ENCODE measurements at regions not wholly inside any gene's neighbourhood (a gene's known extent, or its start where the extent isn't known, plus 50 kb on each side); places are given as distances from the start of the nearest gene placed in this dataset.

DNA sequence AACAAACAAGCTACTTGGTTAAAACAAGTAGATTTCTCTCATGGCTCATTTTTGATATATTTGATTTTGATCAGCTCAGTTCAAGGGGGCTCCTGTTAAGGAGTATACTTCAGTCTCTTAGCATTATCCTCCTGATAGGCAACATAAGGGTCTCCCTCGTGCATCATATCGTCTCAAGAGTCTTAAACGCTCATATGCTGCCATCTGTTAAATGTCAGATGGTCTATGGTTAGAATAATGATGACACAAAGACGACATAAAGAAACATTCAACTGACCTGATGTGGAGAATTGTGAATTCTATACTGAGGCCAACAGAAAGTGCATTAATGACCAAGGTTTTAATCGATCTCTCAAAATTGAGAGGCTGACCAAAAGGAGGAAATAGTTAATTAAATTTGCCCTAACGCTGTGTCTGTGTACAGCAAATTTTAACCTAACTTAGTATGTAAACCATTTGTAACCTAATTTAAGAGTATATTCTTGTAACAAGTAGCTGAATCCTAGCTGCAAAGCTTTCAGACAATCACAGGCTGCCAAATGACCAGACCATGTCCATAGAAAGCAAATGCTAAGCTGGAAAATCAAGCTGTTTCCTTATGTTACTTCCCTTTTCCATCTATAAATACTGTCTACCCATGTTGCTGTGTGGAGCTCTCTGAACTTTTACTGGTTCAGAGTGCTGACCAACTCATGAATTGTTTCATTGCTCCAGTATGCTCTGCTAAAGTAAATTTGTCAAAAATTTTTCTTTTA is 1688.5 kb downstream of the GRIK2 start:
- no peaks in the 10 kb centered on the region for H3K9me3 ChIP-seq (replicated peaks in 1 of 3)
- TF ChIP-seq, protein P1, sequence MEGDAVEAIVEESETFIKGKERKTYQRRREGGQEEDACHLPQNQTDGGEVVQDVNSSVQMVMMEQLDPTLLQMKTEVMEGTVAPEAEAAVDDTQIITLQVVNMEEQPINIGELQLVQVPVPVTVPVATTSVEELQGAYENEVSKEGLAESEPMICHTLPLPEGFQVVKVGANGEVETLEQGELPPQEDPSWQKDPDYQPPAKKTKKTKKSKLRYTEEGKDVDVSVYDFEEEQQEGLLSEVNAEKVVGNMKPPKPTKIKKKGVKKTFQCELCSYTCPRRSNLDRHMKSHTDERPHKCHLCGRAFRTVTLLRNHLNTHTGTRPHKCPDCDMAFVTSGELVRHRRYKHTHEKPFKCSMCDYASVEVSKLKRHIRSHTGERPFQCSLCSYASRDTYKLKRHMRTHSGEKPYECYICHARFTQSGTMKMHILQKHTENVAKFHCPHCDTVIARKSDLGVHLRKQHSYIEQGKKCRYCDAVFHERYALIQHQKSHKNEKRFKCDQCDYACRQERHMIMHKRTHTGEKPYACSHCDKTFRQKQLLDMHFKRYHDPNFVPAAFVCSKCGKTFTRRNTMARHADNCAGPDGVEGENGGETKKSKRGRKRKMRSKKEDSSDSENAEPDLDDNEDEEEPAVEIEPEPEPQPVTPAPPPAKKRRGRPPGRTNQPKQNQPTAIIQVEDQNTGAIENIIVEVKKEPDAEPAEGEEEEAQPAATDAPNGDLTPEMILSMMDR (IDR thresholded peaks at IDR 0.05): no peak
- no peak for TF ChIP-seq POLR2A (IDR thresholded peaks at IDR 0.05)
- no peak for DNase-seq
- H3K27me3 ChIP-seq: no peaks in the 10 kb centered on the region
- H3K4me1 ChIP-seq (replicated peaks in 1 of 2): no peaks in the 10 kb centered on the region
- no peak overlapping the region for H3K27ac ChIP-seq
- no peaks in the 10 kb centered on the region for H3K36me3 ChIP-seq (replicated peaks in 1 of 2)
- WGBS, 4 donors: 57 to 62% (median 61%) methylated on average over 6 of the region's 6 CpGs
- H3K4me3 ChIP-seq: no peak overlapping the region
- intact Hi-C loops (cut with DNase I): no loop called here

GRCh38 chr6:103081126-103081525 is 1687.6 kb downstream of the GRIK2 start:
- intact Hi-C loops (cut with DNase I): no loop called here
- WGBS, 4 donors: 73 to 90% (median 84%) methylated on average over 1 of the region's 1 CpG
- Histone ChIP-seq H3K4me3 (no peak overlapping the region), H3K27ac (no peak overlapping the region), H3K27me3 (no peaks in the 10 kb centered on the region), H3K36me3 (replicated peaks in 1 of 2) (no peaks in the 10 kb centered on the region), H3K4me1 (replicated peaks in 1 of 2) (no peaks in the 10 kb centered on the region), H3K9me3 (replicated peaks in 1 of 3) (no peaks in the 10 kb centered on the region)
- no peak for DNase-seq
- TF ChIP-seq POLR2A (IDR thresholded peaks at IDR 0.05): no peak
- TF ChIP-seq, protein P1 (IDR thresholded peaks at IDR 0.05): no peak

DNA sequence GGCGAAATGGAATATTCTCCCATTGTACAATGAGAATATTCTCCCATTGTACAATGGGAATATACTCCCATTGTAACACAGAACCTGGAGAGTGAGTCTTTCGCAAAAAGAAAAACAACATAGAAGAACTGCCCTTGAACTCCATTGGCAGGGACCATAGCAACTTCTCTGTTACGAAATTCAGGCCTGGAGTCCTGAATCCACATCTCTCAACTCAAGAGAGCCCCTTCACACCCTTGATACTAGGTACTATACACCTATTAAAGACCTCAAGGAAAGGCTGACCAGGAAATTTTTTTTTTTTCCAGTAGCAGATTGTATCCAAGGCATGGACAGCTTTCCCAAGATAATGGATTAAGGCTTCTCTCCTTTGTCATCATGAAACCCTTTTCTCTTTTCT is 1687.0 kb downstream of the GRIK2 start:
- intact Hi-C loops (cut with DNase I): no loop called here
- TF ChIP-seq, protein P1 (IDR thresholded peaks at IDR 0.05): no peak
- no peak for TF ChIP-seq POLR2A (IDR thresholded peaks at IDR 0.05)
- no peak for DNase-seq
- whole genome bisulfite sequencing, 4 donors: 62 to 76% (median 73%) methylated on average over 3 of the region's 3 CpGs
- H3K4me3 ChIP-seq: no peak overlapping the region
- H3K27me3 ChIP-seq: no peaks in the 10 kb centered on the region
- H3K4me1 ChIP-seq (replicated peaks in 1 of 2): no peaks in the 10 kb centered on the region
- H3K36me3 ChIP-seq (replicated peaks in 1 of 2): no peaks in the 10 kb centered on the region
- no peak overlapping the region for H3K27ac ChIP-seq
- H3K9me3 ChIP-seq (replicated peaks in 1 of 3): no peaks in the 10 kb centered on the region

GRCh38 chr6:103079867-103080266 is 1686.4 kb downstream of the GRIK2 start:
- intact Hi-C loops (cut with DNase I): no loop called here
- Histone ChIP-seq H3K9me3 (replicated peaks in 1 of 3) (no peaks in the 10 kb centered on the region), H3K4me3 (no peak overlapping the region), H3K4me1 (replicated peaks in 1 of 2) (no peaks in the 10 kb centered on the region), H3K27me3 (no peaks in the 10 kb centered on the region), H3K27ac (no peak overlapping the region), H3K36me3 (replicated peaks in 1 of 2) (no peaks in the 10 kb centered on the region)
- no peak for TF ChIP-seq POLR2A (IDR thresholded peaks at IDR 0.05)
- TF ChIP-seq, protein P1 (IDR thresholded peaks at IDR 0.05): no peak
- DNase-seq: no peak
- 85 to 91% (median 89%) methylated on average over 1 of the region's 1 CpG for WGBS, 4 donors
